Progenitor cell of endocrine pancreas (in vitro differentiated cells): ENCODE measurements at regions not wholly inside any gene's neighbourhood (a gene's known extent, or its start where the extent isn't known, plus 50 kb on each side); places are given as distances from the start of the nearest gene placed in this dataset.

ENCODE experiments used
- DNase-seq: peaks from one replicate; pipeline ENCODE4 v3.0.0; 2021; ENCODE audit warnings: low spot score; ENCODE audit not compliant: unreplicated experiment
- H3K27ac Mint-ChIP-seq: 2 replicates; pipeline ENCODE4 v1.8.0; 2021; ENCODE audit warnings: mild to moderate bottlenecking, moderate library complexity, mixed read lengths
- H3K27me3 Mint-ChIP-seq: 2 replicates; pipeline ENCODE4 v1.8.0; 2021; ENCODE audit warnings: mixed read lengths
- H3K36me3 Mint-ChIP-seq: 2 replicates; pipeline ENCODE4 v1.8.0; 2022; ENCODE audit warnings: mixed read lengths; ENCODE audit not compliant: insufficient read depth
- H3K4me1 Mint-ChIP-seq: 2 replicates; pipeline ENCODE4 v1.8.0; 2021; ENCODE audit warnings: low read depth, mixed read lengths
- H3K4me3 Mint-ChIP-seq: 2 replicates; pipeline ENCODE4 v1.8.0; 2021; ENCODE audit warnings: low read depth, mild to moderate bottlenecking, moderate library complexity, mixed read lengths
- H3K9me3 Mint-ChIP-seq: 2 replicates; pipeline ENCODE4 v1.8.0; 2021; ENCODE audit warnings: low read depth, mixed read lengths
- CTCF ChIP-seq: fragments of 200-600 bp; sonication (generic); IDR thresholded peaks from one replicate; pipeline ENCODE4 v1.5.0; 2021; ENCODE audit warnings: antibody characterized with exemption, mild to moderate bottlenecking; ENCODE audit not compliant: unreplicated experiment

- Mint-ChIP-seq H3K36me3 (no peaks in the 10 kb centered on the region), H3K27ac (no peak overlapping the region), H3K27me3 (no peaks in the 10 kb centered on the region), H3K4me1 (no peaks in the 10 kb centered on the region), H3K9me3 (peaks cover 12% of the 10 kb centered on the region), H3K4me3 (no peak overlapping the region)
- no peak for DNase-seq
- TF ChIP-seq CTCF: no peak
Observed at GRCh38 chr10:56927701-56928100, 566.6 kb upstream of the ZWINT start.

GRCh38 chr10:56920601-56921261, 559.7 kb upstream of the ZWINT start:
- TF ChIP-seq CTCF: no peak

GRCh38 chr10:56912043-56912442, 551.0 kb upstream of the ZWINT start:
- no peak for DNase-seq
- H3K27me3 Mint-ChIP-seq: no peaks in the 10 kb centered on the region
- H3K36me3 Mint-ChIP-seq: no peaks in the 10 kb centered on the region
- no peak for TF ChIP-seq CTCF
- peaks cover 4% of the 10 kb centered on the region for H3K4me1 Mint-ChIP-seq
- peaks cover 4% of the 10 kb centered on the region for H3K9me3 Mint-ChIP-seq
- peak overlapping the region; percentile 49 for H3K27ac Mint-ChIP-seq
- H3K4me3 Mint-ChIP-seq: no peak overlapping the region

More at GRCh38 chr10:56920601-56921261, 559.7 kb upstream of the ZWINT start:
- Mint-ChIP-seq H3K27ac (no peak overlapping the region), H3K36me3 (no peaks in the 10 kb centered on the region), H3K4me1 (no peaks in the 10 kb centered on the region), H3K4me3 (no peak overlapping the region), H3K9me3 (peaks cover 15% of the 10 kb centered on the region), H3K27me3 (no peaks in the 10 kb centered on the region)
- DNase-seq: no peak

- H3K27me3 Mint-ChIP-seq: no peaks in the 10 kb centered on the region
- DNase-seq: no peak
- no peak overlapping the region for H3K27ac Mint-ChIP-seq
- TF ChIP-seq CTCF: no peak
- H3K4me3 Mint-ChIP-seq: no peak overlapping the region
- H3K9me3 Mint-ChIP-seq: no peaks in the 10 kb centered on the region
- no peaks in the 10 kb centered on the region for H3K36me3 Mint-ChIP-seq
- no peaks in the 10 kb centered on the region for H3K4me1 Mint-ChIP-seq
Observed at GRCh38 chr10:56905051-56905450, 544.0 kb upstream of the ZWINT start.

- no peak overlapping the region for H3K27ac Mint-ChIP-seq
- H3K4me3 Mint-ChIP-seq: no peak overlapping the region
- H3K4me1 Mint-ChIP-seq: no peaks in the 10 kb centered on the region
- H3K36me3 Mint-ChIP-seq: no peaks in the 10 kb centered on the region
- DNase-seq: no peak
- no peaks in the 10 kb centered on the region for H3K27me3 Mint-ChIP-seq
- no peaks in the 10 kb centered on the region for H3K9me3 Mint-ChIP-seq
- no peak for TF ChIP-seq CTCF
Observed at GRCh38 chr10:56902554-56902953, 541.5 kb upstream of the ZWINT start.
